ENCODE measurements at regions not wholly inside any gene's neighbourhood (a gene's known extent, or its start where the extent isn't known, plus 50 kb on each side); places are given as distances from the start of the nearest gene placed in this dataset.
"Not testable (repeated sequence)": the region's sequence is repeated elsewhere in the genome, so short reads cannot be mapped to it uniquely, and the experiment has no call there.

GRCh38 chr18:35842536-35842935 is 129.9 kb upstream of the RMP24 start:
- no peaks in the 10 kb centered on the region for H3K9me3 ChIP-seq (ENCODE audit: control insufficient read depth, insufficient read depth, low read depth, low read length)
- ChIA-PET POLR2A (no interaction called here), CTCF (interaction anchor here (0.6 kb wide), 1 partner anchor 175 kb away, joined by 3 read pairs; no protein-coding TSS in a partner anchor)
- TF ChIP-seq ZNF473 (tag by site-specific recombination; IDR thresholded peaks at IDR 0.05) (no peak), ZNF521 (tag by site-specific recombination; IDR thresholded peaks at IDR 0.05) (no peak), ZSCAN16 (tag by site-specific recombination; IDR thresholded peaks at IDR 0.05) (no peak), BCL11A (tag by site-specific recombination; IDR thresholded peaks at IDR 0.05; ENCODE audit: low read depth) (no peak), ZNF280C (tag by site-specific recombination; IDR thresholded peaks at IDR 0.05) (no peak), ZNF239 (tag by site-specific recombination; IDR thresholded peaks at IDR 0.05) (no peak), ZFP37 (tag by site-specific recombination; IDR thresholded peaks at IDR 0.05) (no peak), ZNF202 (tag by site-specific recombination; IDR thresholded peaks at IDR 0.05; ENCODE audit: borderline replicate concordance) (no peak), ZNF155 (tag by site-specific recombination; IDR thresholded peaks at IDR 0.05) (no peak)
- no peaks in the 10 kb centered on the region for H3K4me1 ChIP-seq (ENCODE audit: control insufficient read depth, insufficient read depth, low read length)
- no peak overlapping the region for H3K4me3 ChIP-seq (ENCODE audit: low read depth, low read length)
- no peaks in the 10 kb centered on the region for H3K36me3 ChIP-seq (ENCODE audit: control insufficient read depth in 2 of 2, insufficient read depth in 1 of 2, low read length in 2 of 2)
- no peak overlapping the region for H3K27ac ChIP-seq (ENCODE audit: extremely low read depth, low read depth, low read length)

GRCh38 chr18:35848321-35848720 is 124.2 kb upstream of the RMP24 start:
- H3K9me3 ChIP-seq (ENCODE audit: control insufficient read depth, insufficient read depth, low read depth, low read length); POLR2A ChIA-PET; H3K4me3 ChIP-seq (ENCODE audit: low read depth, low read length); H3K4me1 ChIP-seq (ENCODE audit: control insufficient read depth, insufficient read depth, low read length); H3K27ac ChIP-seq (ENCODE audit: extremely low read depth, low read depth, low read length); H3K36me3 ChIP-seq (ENCODE audit: control insufficient read depth in 2 of 2, insufficient read depth in 1 of 2, low read length in 2 of 2): not testable (repeated sequence)
- CTCF ChIA-PET = interaction anchor here (0.5 kb wide), 1 partner anchor 10 kb away, joined by 3 read pairs; no protein-coding TSS in a partner anchor

GRCh38 chr18:35849241-35849640 is 123.2 kb upstream of the RMP24 start:
- H3K36me3 ChIP-seq (ENCODE audit: control insufficient read depth in 2 of 2, insufficient read depth in 1 of 2, low read length in 2 of 2); CTCF ChIA-PET; H3K4me3 ChIP-seq (ENCODE audit: low read depth, low read length); POLR2A ChIA-PET; H3K4me1 ChIP-seq (ENCODE audit: control insufficient read depth, insufficient read depth, low read length); H3K27ac ChIP-seq (ENCODE audit: extremely low read depth, low read depth, low read length); H3K9me3 ChIP-seq (ENCODE audit: control insufficient read depth, insufficient read depth, low read depth, low read length): not testable (repeated sequence)

DNA sequence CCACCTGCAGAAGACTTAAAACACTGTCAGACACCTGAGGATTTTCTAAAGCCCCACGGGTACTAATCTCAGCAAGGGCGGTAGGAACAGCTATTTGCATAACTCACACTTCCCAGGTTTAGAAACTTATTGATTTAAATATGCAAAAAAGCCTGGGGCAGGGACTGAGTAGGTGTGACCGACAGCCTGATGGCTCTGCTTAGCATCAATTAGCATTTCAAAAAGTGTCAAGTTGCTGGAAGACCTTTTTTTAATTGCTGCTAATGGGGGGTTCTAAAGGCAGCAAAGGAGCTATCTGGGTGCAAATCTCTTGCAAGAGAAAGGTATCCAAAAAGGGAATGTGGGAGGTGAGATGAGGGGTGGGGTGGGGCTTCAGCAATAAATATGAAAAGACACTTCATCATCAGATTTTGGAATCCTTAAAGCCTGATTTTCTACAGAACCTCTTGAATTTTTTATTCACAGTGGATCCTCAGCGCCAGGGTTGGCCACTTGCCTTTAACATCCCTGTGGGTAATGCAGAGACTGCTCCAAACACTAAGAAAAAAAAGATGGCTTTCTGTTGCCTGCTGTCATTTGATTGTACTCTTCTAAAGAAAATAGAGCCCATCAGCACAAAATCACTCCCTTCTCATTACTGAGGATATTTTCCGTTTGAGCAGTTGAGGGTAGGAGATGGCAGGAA is 121.1 kb upstream of the RMP24 start:
- H3K9me3 ChIP-seq (ENCODE audit: control insufficient read depth, insufficient read depth, low read depth, low read length) = no peaks in the 10 kb centered on the region
- CTCF ChIA-PET = interaction anchor here (0.6 kb wide), 2 partner anchors 40 to 96 kb away, joined by 3 read pairs; no protein-coding TSS in a partner anchor
- no peak overlapping the region for H3K27ac ChIP-seq (ENCODE audit: extremely low read depth, low read depth, low read length)
- POLR2A ChIA-PET = no interaction called here
- no peaks in the 10 kb centered on the region for H3K4me1 ChIP-seq (ENCODE audit: control insufficient read depth, insufficient read depth, low read length)
- H3K4me3 ChIP-seq (ENCODE audit: low read depth, low read length) = no peak overlapping the region
- no peaks in the 10 kb centered on the region for H3K36me3 ChIP-seq (ENCODE audit: control insufficient read depth in 2 of 2, insufficient read depth in 1 of 2, low read length in 2 of 2)
- TF ChIP-seq KLF9 (tag by site-specific recombination; IDR thresholded peaks at IDR 0.05; ENCODE audit: low read depth) (no peak), ZNF146 (tag by site-specific recombination; IDR thresholded peaks at IDR 0.05) (no peak), BCL11A (tag by site-specific recombination; IDR thresholded peaks at IDR 0.05; ENCODE audit: low read depth) (no peak), ZBTB49 (tag by site-specific recombination; IDR thresholded peaks at IDR 0.05; ENCODE audit: low read depth) (no peak), GFI1B (tag by site-specific recombination; IDR thresholded peaks at IDR 0.05) (no peak), ZNF169 (tag by site-specific recombination; IDR thresholded peaks at IDR 0.05) (no peak), ZNF2 (tag by site-specific recombination; IDR thresholded peaks at IDR 0.05) (no peak), ZBTB8A (tag by site-specific recombination; IDR thresholded peaks at IDR 0.05) (no peak), ZNF76 (tag by site-specific recombination; IDR thresholded peaks at IDR 0.05; ENCODE audit: borderline replicate concordance, low read depth) (no peak), ZXDB (tag by site-specific recombination; IDR thresholded peaks at IDR 0.05) (no peak), ZNF843 (tag by site-specific recombination; IDR thresholded peaks at IDR 0.05) (no peak), ZNF639 (tag by site-specific recombination; IDR thresholded peaks at IDR 0.05) (no peak), ZNF561 (tag by site-specific recombination; IDR thresholded peaks at IDR 0.05; ENCODE audit: borderline replicate concordance) (no peak)
- TF ChIP-seq, protein P1, sequence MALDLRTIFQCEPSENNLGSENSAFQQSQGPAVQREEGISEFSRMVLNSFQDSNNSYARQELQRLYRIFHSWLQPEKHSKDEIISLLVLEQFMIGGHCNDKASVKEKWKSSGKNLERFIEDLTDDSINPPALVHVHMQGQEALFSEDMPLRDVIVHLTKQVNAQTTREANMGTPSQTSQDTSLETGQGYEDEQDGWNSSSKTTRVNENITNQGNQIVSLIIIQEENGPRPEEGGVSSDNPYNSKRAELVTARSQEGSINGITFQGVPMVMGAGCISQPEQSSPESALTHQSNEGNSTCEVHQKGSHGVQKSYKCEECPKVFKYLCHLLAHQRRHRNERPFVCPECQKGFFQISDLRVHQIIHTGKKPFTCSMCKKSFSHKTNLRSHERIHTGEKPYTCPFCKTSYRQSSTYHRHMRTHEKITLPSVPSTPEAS (tag by site-specific recombination; IDR thresholded peaks at IDR 0.05) = no peak
